ENCODE measurements at regions not wholly inside any gene's neighbourhood (a gene's known extent, or its start where the extent isn't known, plus 50 kb on each side); places are given as distances from the start of the nearest gene placed in this dataset.

DNA sequence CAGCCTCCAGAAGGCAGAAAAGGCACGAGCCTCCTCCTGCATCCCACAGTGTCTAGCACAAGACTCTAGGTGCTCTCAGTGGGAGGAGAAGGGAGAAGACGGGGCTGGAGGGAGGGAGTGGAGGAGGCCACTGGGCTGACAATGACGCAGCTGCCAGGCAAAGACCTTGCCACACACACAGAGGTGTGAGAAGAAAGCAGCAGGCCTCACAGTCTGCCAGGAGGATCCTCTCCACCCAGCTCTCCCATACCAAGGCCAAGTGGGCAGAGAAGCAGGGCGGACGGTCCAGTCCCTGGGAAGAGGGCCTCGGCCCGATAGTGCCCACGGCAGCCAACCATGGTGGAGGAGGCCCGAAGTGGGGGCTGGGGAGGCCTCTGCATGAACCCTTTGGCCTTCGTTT, 78.9 kb downstream of the NCOR2 start:
- no peak overlapping the region for H3K4me3 ChIP-seq (ENCODE audit: low read length)
- H3K9me3 ChIP-seq (ENCODE audit: low read length): no peaks in the 10 kb centered on the region
- ChIA-PET CTCF (no interaction called here), POLR2A (no interaction called here)
- peaks cover under 1% of the 10 kb centered on the region for H3K4me1 ChIP-seq (ENCODE audit: insufficient read depth, low read length)
- DNase-seq: no peak
- no peak overlapping the region for H3K4me3 Mint-ChIP-seq
- H3K27ac Mint-ChIP-seq: peak overlapping the region in 5 of 8 donors; percentile 17 to 58 (median 47)
- H3K27me3 Mint-ChIP-seq: no peaks in the 10 kb centered on the region
- H3K9me3 Mint-ChIP-seq: no peaks in the 10 kb centered on the region
- no peak overlapping the region for H3K27ac ChIP-seq (ENCODE audit: low read depth, low read length)
- H3K4me1 Mint-ChIP-seq: peaks cover 3 to 31% (median 22%) of the 10 kb centered on the region in 3 donors
- no peaks in the 10 kb centered on the region for H3K36me3 ChIP-seq (ENCODE audit: insufficient read depth, low read length)
- peaks cover 0 to 44% (median 6%) of the 10 kb centered on the region in 3 donors for H3K36me3 Mint-ChIP-seq
- no peaks in the 10 kb centered on the region for H3K27me3 ChIP-seq (ENCODE audit: insufficient read depth, low read length, poor library complexity, severe bottlenecking)

DNA sequence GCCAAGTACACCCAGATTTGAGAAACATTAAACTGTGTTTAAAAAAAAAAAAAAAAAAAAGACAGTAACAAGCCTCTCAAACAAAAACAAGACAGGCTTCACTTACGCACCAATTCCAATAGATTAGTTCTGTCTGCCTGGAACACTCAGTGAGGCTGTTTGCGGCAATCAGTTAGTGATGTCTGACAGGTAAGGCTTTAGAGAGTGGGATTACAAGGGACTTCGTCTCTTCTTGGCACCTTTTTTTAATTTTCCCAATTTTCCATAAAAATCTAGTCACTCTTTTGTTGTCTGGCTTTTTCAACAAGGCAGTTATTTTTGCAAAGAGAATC, 79.6 kb downstream of the NCOR2 start:
- H3K4me1 ChIP-seq (ENCODE audit: insufficient read depth, low read length): no peaks in the 10 kb centered on the region
- no peaks in the 10 kb centered on the region for H3K9me3 ChIP-seq (ENCODE audit: low read length)
- no peaks in the 10 kb centered on the region for H3K9me3 Mint-ChIP-seq
- no peak overlapping the region for H3K4me3 ChIP-seq (ENCODE audit: low read length)
- H3K36me3 ChIP-seq (ENCODE audit: insufficient read depth, low read length): no peaks in the 10 kb centered on the region
- no peaks in the 10 kb centered on the region for H3K27me3 Mint-ChIP-seq
- ChIA-PET CTCF (no interaction called here), POLR2A (no interaction called here)
- H3K36me3 Mint-ChIP-seq: peaks cover 0 to 48% (median 6%) of the 10 kb centered on the region in 3 donors
- peak overlapping the region in 5 of 8 donors; percentile 31 to 66 (median 47) for H3K27ac Mint-ChIP-seq
- peak overlapping the region; percentile 16 for H3K27ac ChIP-seq (ENCODE audit: low read depth, low read length)
- H3K4me3 Mint-ChIP-seq: no peak overlapping the region
- DNase-seq: no peak
- no peaks in the 10 kb centered on the region for H3K27me3 ChIP-seq (ENCODE audit: insufficient read depth, low read length, poor library complexity, severe bottlenecking)
- H3K4me1 Mint-ChIP-seq: peaks cover 3 to 28% (median 19%) of the 10 kb centered on the region in 3 donors

DNA sequence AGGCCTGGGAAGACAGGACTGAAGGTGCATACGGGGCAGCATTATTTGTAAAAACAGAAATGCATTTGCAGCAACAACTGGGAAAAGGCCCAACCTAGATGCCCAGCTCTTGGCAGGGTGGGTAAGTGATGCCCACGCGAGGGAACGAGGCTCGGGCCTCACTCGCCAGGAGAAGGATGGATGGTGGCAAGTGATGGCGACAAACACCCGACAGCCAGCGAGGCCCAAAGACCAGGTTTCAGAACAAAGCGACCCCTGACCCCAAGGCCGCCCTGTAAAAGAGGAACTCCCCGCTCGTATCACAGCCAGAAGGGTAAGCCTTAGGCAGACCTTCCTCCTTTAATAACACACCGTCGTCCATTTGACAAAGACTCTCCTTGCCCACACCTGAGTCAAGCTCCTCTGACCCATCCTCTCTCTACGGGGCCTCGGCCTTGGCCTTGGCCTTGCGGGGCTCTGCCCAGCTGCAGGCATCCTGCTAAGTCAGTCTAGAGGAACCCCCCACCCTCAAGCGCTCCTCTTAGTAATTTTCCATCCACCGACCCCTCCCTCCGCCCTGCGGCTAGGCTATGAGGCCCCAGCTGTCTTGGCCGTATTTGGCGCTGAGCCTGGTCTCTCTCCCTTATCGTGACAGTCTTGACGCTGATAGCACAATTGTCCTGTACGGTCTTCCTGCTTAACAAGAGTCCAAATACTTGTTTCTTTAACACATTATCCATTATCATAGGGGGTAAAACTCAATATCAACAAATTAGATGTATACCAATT, 80.2 kb downstream of the NCOR2 start:
- no peak overlapping the region for H3K4me3 Mint-ChIP-seq
- Histone ChIP-seq H3K4me1 (ENCODE audit: insufficient read depth, low read length) (no peaks in the 10 kb centered on the region), H3K27me3 (ENCODE audit: insufficient read depth, low read length, poor library complexity, severe bottlenecking) (no peaks in the 10 kb centered on the region), H3K4me3 (ENCODE audit: low read length) (no peak overlapping the region), H3K36me3 (ENCODE audit: insufficient read depth, low read length) (no peaks in the 10 kb centered on the region), H3K27ac (ENCODE audit: low read depth, low read length) (peak overlapping the region; percentile 16), H3K9me3 (ENCODE audit: low read length) (no peaks in the 10 kb centered on the region)
- ChIA-PET CTCF (no interaction called here), POLR2A (no interaction called here)
- H3K9me3 Mint-ChIP-seq: no peaks in the 10 kb centered on the region
- DNase-seq: no peak
- H3K27me3 Mint-ChIP-seq: no peaks in the 10 kb centered on the region
- H3K4me1 Mint-ChIP-seq: peaks cover 3 to 28% (median 19%) of the 10 kb centered on the region in 3 donors
- H3K36me3 Mint-ChIP-seq: peaks cover 0 to 50% (median 6%) of the 10 kb centered on the region in 3 donors
- H3K27ac Mint-ChIP-seq: peak overlapping the region in 3 of 8 donors; percentile 12 to 82 (median 77)

DNA sequence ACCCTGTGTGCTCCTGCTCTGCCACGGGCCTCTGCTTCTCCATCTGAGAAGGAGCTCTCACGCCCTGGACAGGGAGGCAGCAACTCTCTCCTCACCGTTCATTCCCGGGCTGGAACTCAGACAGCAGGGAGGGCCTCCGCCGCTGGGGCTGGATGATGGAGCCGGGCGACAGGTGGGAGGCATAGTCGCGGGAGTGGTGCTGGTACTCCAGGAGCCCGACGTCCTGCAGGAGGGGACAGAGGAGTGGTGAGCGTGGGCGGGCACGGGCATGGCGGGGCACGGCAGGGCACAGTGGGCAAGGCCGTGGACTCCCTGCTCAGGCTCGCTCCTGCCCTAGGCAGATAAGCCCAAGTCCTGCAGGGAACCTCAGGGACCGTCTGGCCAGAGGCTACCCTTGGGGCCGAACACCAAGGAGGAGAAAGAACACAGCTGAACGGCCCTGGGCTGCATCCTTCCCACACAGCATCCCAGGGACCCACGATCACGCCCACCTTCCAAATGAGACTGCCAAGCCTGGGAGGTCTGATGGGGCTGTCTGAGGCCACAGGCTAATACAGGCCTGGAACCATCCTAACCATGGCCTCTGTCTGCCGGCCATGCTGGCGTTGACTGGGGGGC, 81.0 kb downstream of the NCOR2 start:
- peaks cover 6 to 32% (median 24%) of the 10 kb centered on the region in 3 donors for H3K4me1 Mint-ChIP-seq
- H3K9me3 ChIP-seq (ENCODE audit: low read length): no peaks in the 10 kb centered on the region
- no peaks in the 10 kb centered on the region for H3K27me3 ChIP-seq (ENCODE audit: insufficient read depth, low read length, poor library complexity, severe bottlenecking)
- H3K36me3 Mint-ChIP-seq: peaks cover 3 to 52% (median 9%) of the 10 kb centered on the region in 3 donors
- ChIA-PET POLR2A (no interaction called here), CTCF (no interaction called here)
- no peaks in the 10 kb centered on the region for H3K9me3 Mint-ChIP-seq
- no peaks in the 10 kb centered on the region for H3K27me3 Mint-ChIP-seq
- DNase-seq: no peak
- H3K4me3 Mint-ChIP-seq: no peak overlapping the region
- H3K27ac Mint-ChIP-seq: peak overlapping the region in 1 of 8 donors; percentile 61
- H3K4me1 ChIP-seq (ENCODE audit: insufficient read depth, low read length): no peaks in the 10 kb centered on the region
- H3K36me3 ChIP-seq (ENCODE audit: insufficient read depth, low read length): no peaks in the 10 kb centered on the region
- H3K27ac ChIP-seq (ENCODE audit: low read depth, low read length): no peak overlapping the region
- H3K4me3 ChIP-seq (ENCODE audit: low read length): no peak overlapping the region

DNA sequence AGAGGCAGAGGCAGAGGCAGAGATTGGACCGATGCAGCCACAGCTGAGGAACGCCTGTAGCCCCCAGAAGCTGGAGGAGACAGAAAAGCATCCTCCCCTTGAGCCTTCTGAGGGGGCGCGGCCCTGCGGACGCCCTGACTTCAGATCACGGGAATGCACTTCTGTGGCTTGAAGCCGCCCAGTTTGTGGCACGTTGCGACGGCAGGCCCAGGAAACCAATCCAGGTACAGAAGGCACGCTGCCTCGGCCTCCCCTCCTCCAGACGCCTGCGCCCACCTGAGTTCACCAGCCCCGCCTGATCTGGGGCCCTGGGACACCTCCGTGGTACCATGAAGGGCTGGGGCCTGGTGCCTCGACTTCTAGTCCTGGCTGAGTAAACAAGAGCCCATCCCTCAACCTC, 82.0 kb downstream of the NCOR2 start:
- H3K4me1 ChIP-seq (ENCODE audit: insufficient read depth, low read length): peaks cover 2% of the 10 kb centered on the region
- no peak overlapping the region for H3K27ac ChIP-seq (ENCODE audit: low read depth, low read length)
- no peak overlapping the region for H3K4me3 Mint-ChIP-seq
- peaks cover 4 to 51% (median 9%) of the 10 kb centered on the region in 3 donors for H3K36me3 Mint-ChIP-seq
- H3K4me1 Mint-ChIP-seq: peaks cover 7 to 39% (median 28%) of the 10 kb centered on the region in 3 donors
- no peaks in the 10 kb centered on the region for H3K27me3 ChIP-seq (ENCODE audit: insufficient read depth, low read length, poor library complexity, severe bottlenecking)
- H3K4me3 ChIP-seq (ENCODE audit: low read length): no peak overlapping the region
- CTCF ChIA-PET: interaction anchor here (0.9 kb wide), 1 partner anchor 10 kb away, joined by 3 read pairs; no protein-coding TSS in a partner anchor
- H3K9me3 ChIP-seq (ENCODE audit: low read length): no peaks in the 10 kb centered on the region
- no peaks in the 10 kb centered on the region for H3K9me3 Mint-ChIP-seq
- POLR2A ChIA-PET: no interaction called here
- no peaks in the 10 kb centered on the region for H3K36me3 ChIP-seq (ENCODE audit: insufficient read depth, low read length)
- H3K27me3 Mint-ChIP-seq: no peaks in the 10 kb centered on the region
- DNase-seq: no peak
- peak overlapping the region in 1 of 8 donors; percentile 87 for H3K27ac Mint-ChIP-seq

DNA sequence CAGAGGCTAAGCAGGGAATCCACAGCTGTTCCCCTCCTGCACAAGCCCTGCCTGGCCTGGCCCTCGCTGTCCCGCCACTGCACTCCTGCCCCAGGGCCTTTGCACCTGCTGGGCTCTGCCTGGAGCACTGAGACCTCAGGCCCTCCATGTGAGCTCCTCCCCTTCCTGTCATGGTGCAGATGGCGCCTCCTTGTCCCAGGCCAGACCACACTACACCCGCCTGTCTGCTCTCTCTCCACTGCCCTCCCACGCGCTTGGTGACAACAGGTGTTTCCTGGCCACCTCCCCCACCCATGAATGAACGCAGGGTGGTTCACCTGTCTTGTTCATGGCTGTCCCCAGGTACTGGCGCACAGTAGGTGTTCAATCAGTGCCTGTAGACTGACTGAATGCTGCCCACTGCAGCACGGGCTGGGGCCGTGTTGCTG, 82.9 kb downstream of the NCOR2 start:
- Histone ChIP-seq H3K36me3 (ENCODE audit: insufficient read depth, low read length) (no peaks in the 10 kb centered on the region), H3K4me1 (ENCODE audit: insufficient read depth, low read length) (peaks cover 7% of the 10 kb centered on the region), H3K4me3 (ENCODE audit: low read length) (no peak overlapping the region), H3K27me3 (ENCODE audit: insufficient read depth, low read length, poor library complexity, severe bottlenecking) (no peaks in the 10 kb centered on the region), H3K9me3 (ENCODE audit: low read length) (no peaks in the 10 kb centered on the region), H3K27ac (ENCODE audit: low read depth, low read length) (no peak overlapping the region)
- Mint-ChIP-seq H3K4me3 (no peak overlapping the region), H3K27me3 (no peaks in the 10 kb centered on the region), H3K27ac (peak overlapping the region in 2 of 8 donors; percentile 56 to 82), H3K9me3 (no peaks in the 10 kb centered on the region), H3K36me3 (peaks cover 4 to 53% (median 9%) of the 10 kb centered on the region in 3 donors), H3K4me1 (peaks cover 8 to 47% (median 32%) of the 10 kb centered on the region in 3 donors)
- no peak for DNase-seq
- CTCF ChIA-PET: interaction anchor here (0.9 to 1.3 kb wide), 2 partner anchors 11 to 96 kb away, joined by 3 read pairs; no protein-coding TSS in a partner anchor
- POLR2A ChIA-PET: no interaction called here

DNA sequence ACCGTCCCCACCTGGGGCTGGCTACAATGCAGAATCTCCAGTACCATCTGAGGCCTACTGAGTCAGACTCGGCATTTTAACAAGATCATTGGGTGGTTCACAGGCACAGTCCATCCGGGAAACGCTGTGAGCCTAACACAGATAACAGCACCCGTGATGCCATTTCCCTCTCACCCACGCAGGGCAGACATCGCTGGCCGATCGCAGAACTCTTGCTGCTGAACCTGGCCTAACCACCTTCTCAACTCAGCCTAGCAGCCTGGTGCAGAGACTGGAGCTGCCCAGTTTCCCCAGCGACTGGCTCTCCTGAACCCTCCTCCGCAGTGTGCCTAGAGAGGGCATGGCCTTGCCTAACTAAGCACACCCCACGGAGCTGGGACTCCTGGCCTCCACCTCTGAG, 83.3 kb downstream of the NCOR2 start:
- DNase-seq: no peak
- Histone ChIP-seq H3K9me3 (ENCODE audit: low read length) (no peaks in the 10 kb centered on the region), H3K36me3 (ENCODE audit: insufficient read depth, low read length) (no peaks in the 10 kb centered on the region), H3K4me3 (ENCODE audit: low read length) (no peak overlapping the region), H3K27ac (ENCODE audit: low read depth, low read length) (no peak overlapping the region), H3K4me1 (ENCODE audit: insufficient read depth, low read length) (peaks cover 7% of the 10 kb centered on the region), H3K27me3 (ENCODE audit: insufficient read depth, low read length, poor library complexity, severe bottlenecking) (no peaks in the 10 kb centered on the region)
- Mint-ChIP-seq H3K27me3 (no peaks in the 10 kb centered on the region), H3K9me3 (no peaks in the 10 kb centered on the region), H3K27ac (peak overlapping the region in 1 of 8 donors; percentile 82), H3K4me1 (peaks cover 12 to 48% (median 32%) of the 10 kb centered on the region in 3 donors), H3K4me3 (no peak overlapping the region), H3K36me3 (peaks cover 4 to 53% (median 9%) of the 10 kb centered on the region in 3 donors)
- ChIA-PET CTCF (interaction anchor here (1.3 kb wide), 1 partner anchor 95 kb away, joined by 3 read pairs; no protein-coding TSS in a partner anchor), POLR2A (no interaction called here)
